HG03097 (cell line): ENCODE measurements at regions not wholly inside any gene's neighbourhood (a gene's known extent, or its start where the extent isn't known, plus 50 kb on each side); places are given as distances from the start of the nearest gene placed in this dataset.

Experiments used
- ATAC-seq: cut with Tn5 transposase; IDR thresholded peaks from one replicate; pipeline ENCODE4 v1.9.1; 2021; ENCODE audit not compliant: unreplicated experiment, low FRiP score

- no peak for ATAC-seq
Observed at GRCh38 chr4:141571793-141572192, 64.6 kb upstream of the IL15 start.

DNA sequence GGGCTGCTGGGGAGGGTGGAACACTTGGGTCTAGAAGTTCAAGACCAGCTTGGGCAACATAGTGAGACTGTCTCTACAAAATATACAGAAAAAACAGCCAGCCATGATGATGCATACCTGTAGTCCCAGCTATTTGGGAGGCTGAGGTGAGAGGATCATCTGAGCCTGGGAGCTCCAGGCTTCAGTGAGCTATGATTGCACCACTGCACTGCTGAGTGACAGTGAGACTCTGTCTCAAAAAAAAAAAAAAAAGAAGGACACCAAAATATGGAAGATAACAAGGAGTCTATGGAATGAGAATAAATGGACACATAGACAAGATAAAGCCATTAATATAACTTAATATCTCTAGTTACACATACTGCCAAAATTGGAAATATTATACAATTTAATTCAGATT is 62.7 kb upstream of the IL15 start:
- no peak for ATAC-seq

DNA sequence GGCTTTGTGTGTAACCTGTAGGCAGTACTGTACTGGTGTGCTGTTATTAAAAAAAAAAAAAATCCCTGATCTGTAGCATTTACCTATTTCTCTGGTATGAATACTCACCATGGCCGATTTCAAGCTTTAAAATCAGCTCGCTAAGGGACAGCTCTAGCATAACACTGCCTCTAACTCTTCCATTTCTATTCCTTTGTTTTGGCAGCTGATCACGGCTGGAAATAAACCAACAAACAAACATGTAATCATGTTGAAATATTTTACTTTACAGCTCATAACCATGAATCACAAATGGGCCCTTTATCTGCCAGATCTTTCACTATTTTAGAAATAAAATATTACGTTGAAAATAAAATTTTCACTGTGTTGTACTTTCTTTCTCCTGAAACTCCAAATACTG is 60.5 kb upstream of the IL15 start:
- ATAC-seq = no peak

DNA sequence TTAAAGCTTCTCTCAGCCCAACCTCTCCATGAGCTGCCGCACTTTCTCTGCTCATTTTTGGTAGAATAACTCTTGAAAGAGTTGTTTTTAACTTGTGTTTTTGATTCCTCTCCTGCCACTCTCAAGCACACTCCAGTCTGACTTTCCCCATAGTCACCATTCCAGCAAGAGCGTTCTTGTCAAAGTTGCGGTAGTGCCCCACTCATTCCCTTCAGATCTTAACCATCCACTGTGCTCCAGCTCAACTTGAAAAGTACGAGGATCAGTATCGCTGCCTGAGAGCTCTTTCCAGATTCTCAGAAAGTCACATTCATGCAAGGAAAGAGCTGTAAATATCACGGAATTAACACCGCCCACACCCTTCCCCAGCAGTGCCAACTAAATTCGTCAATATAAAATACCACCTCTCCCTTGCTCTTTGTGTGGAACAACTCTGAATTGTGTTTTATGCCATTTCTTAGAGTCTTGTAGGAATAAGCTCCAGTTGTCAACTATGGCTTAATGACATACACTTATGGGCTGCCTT is 59.7 kb upstream of the IL15 start:
- no peak for ATAC-seq

GRCh38 chr4:141578451-141578850 is 57.9 kb upstream of the IL15 start:
- ATAC-seq = no peak

- no peak for ATAC-seq
Observed at GRCh38 chr4:141580523-141580922, 55.9 kb upstream of the IL15 start.
